ENCODE measurements at regions not wholly inside any gene's neighbourhood (a gene's known extent, or its start where the extent isn't known, plus 50 kb on each side); places are given as distances from the start of the nearest gene placed in this dataset.

- in situ Hi-C loops (cut with HindIII; ENCODE audit: low sequenced_read_pairs), result no loop called here
- DNase-seq (ENCODE audit: low spot score), result no peak
These were observed 123.7 kb upstream of the SEC61G start for GRCh38 chr7:54882694-54883093.

- in situ Hi-C loops (cut with HindIII; ENCODE audit: low sequenced_read_pairs), result no loop called here
- DNase-seq (ENCODE audit: low spot score), result no peak
These were observed 124.6 kb upstream of the SEC61G start for GRCh38 chr7:54883576-54883975.

- DNase-seq (ENCODE audit: low spot score), result no peak
- in situ Hi-C loops (cut with HindIII; ENCODE audit: low sequenced_read_pairs), result no loop called here
These were observed 126.3 kb upstream of the SEC61G start for GRCh38 chr7:54885285-54885684.

- in situ Hi-C loops (cut with HindIII; ENCODE audit: low sequenced_read_pairs), result no loop called here
- peak; percentile 25 for DNase-seq (ENCODE audit: low spot score)
These were observed 129.2 kb upstream of the SEC61G start for GRCh38 chr7:54888067-54888733.

GRCh38 chr7:54888734-54889082, 129.7 kb upstream of the SEC61G start:
- in situ Hi-C loops (cut with HindIII; ENCODE audit: low sequenced_read_pairs), result no loop called here
- no peak for DNase-seq (ENCODE audit: low spot score)

GRCh38 chr7:54897891-54898290, 120.9 kb upstream of the EGFR start:
- DNase-seq (ENCODE audit: low spot score), result no peak
- in situ Hi-C loops (cut with HindIII; ENCODE audit: low sequenced_read_pairs), result no loop called here

GRCh38 chr7:54898659-54899340, 120.0 kb upstream of the EGFR start:
- in situ Hi-C loops (cut with HindIII; ENCODE audit: low sequenced_read_pairs), result no loop called here
- no peak for DNase-seq (ENCODE audit: low spot score)

GRCh38 chr7:54901840-54902239, 117.0 kb upstream of the EGFR start:
- DNase-seq (ENCODE audit: low spot score), result no peak
- in situ Hi-C loops (cut with HindIII; ENCODE audit: low sequenced_read_pairs), result no loop called here

GRCh38 chr7:54904130-54904529, 114.7 kb upstream of the EGFR start:
- in situ Hi-C loops (cut with HindIII; ENCODE audit: low sequenced_read_pairs), result no loop called here
- DNase-seq (ENCODE audit: low spot score), result no peak

GRCh38 chr7:54904986-54905385, 113.8 kb upstream of the EGFR start:
- no peak for DNase-seq (ENCODE audit: low spot score)
- in situ Hi-C loops (cut with HindIII; ENCODE audit: low sequenced_read_pairs), result no loop called here

- in situ Hi-C loops (cut with HindIII; ENCODE audit: low sequenced_read_pairs), result no loop called here
- DNase-seq (ENCODE audit: low spot score), result no peak
These were observed 111.9 kb upstream of the EGFR start for GRCh38 chr7:54906963-54907362.

- in situ Hi-C loops (cut with HindIII; ENCODE audit: low sequenced_read_pairs), result no loop called here
- no peak for DNase-seq (ENCODE audit: low spot score)
These were observed 110.8 kb upstream of the EGFR start for GRCh38 chr7:54907981-54908380.

- no peak for DNase-seq (ENCODE audit: low spot score)
- in situ Hi-C loops (cut with HindIII; ENCODE audit: low sequenced_read_pairs), result no loop called here
These were observed 109.9 kb upstream of the EGFR start for GRCh38 chr7:54908760-54909438.

GRCh38 chr7:54915870-54916598, 102.8 kb upstream of the EGFR start:
- DNase-seq (ENCODE audit: low spot score), result no peak
- in situ Hi-C loops (cut with HindIII; ENCODE audit: low sequenced_read_pairs), result no loop called here

GRCh38 chr7:54917613-54918391, 101.0 kb upstream of the EGFR start:
- DNase-seq (ENCODE audit: low spot score), result no peak
- in situ Hi-C loops (cut with HindIII; ENCODE audit: low sequenced_read_pairs), result no loop called here

- in situ Hi-C loops (cut with HindIII; ENCODE audit: low sequenced_read_pairs), result no loop called here
- DNase-seq (ENCODE audit: low spot score), result no peak
These were observed 97.7 kb upstream of the EGFR start for GRCh38 chr7:54921116-54921515.

GRCh38 chr7:54931532-54931931, 87.3 kb upstream of the EGFR start:
- no peak for DNase-seq (ENCODE audit: low spot score)
- in situ Hi-C loops (cut with HindIII; ENCODE audit: low sequenced_read_pairs), result no loop called here

- peak; percentile 3 for DNase-seq (ENCODE audit: low spot score)
- in situ Hi-C loops (cut with HindIII; ENCODE audit: low sequenced_read_pairs), result no loop called here
These were observed 85.8 kb upstream of the EGFR start for GRCh38 chr7:54932818-54933543.

GRCh38 chr7:54933643-54934042, 85.2 kb upstream of the EGFR start:
- in situ Hi-C loops (cut with HindIII; ENCODE audit: low sequenced_read_pairs), result no loop called here
- DNase-seq (ENCODE audit: low spot score), result no peak
